A549 (cell line): ENCODE measurements at regions not wholly inside any gene's neighbourhood (a gene's known extent, or its start where the extent isn't known, plus 50 kb on each side); places are given as distances from the start of the nearest gene placed in this dataset.
A peak's percentile ranks its signal among the peaks of the same experiment; 100 is the strongest.

Experiments used
- ATAC-seq, 2 experiments: fragments of 200-7000 bp in 1 of 2; fragments of >200 bp in 1 of 2; cut with Nextera tagmentation in 1 of 2; cut with Tn5 transposase in 1 of 2; 3 replicates each; pipeline versions ENCODE4 v1.8.0 to v1.9.1; 2018 to 2020; ENCODE audit warnings: mild to moderate bottlenecking in 1 of 2, moderate library complexity in 1 of 2
- CTCF ChIA-PET: fragments of 300-600 bp; sonication (Branson Sonifier 250); formaldehyde crosslinking; extraction: SDS; loops from one replicate; lab custom pipeline; 2021; ENCODE audit warnings: antibody characterized with exemption, inconsistent platforms; lab: Yijun Ruan, JAX
- POLR2A ChIA-PET: fragments of 350-600 bp; formaldehyde crosslinking; extraction: SDS; loops from one replicate; lab custom pipeline; 2021; ENCODE audit warnings: antibody characterized with exemption, inconsistent platforms; lab: Yijun Ruan, JAX
- DNase-seq, 2 experiments: peaks; one replicate each; pipeline versions ENCODE4 v3.0.0 to v3.0.0-alpha.2; 2011 to 2016; ENCODE audit warnings: low read depth in 1 of 2, low spot score in 1 of 2
- FAIRE-seq: peaks from 2 replicates; lab custom pipeline; 2011; peaks lifted over from hg19 to GRCh38; lab: Jason Lieb, UNC
- H3K27ac ChIP-seq, 2 experiments: fragments of >200 bp; sonication (Bioruptor Twin); formaldehyde crosslinking; 3 replicates each; pipeline ENCODE4 v1.5.1; 2016 to 2017
- H3K4me1 ChIP-seq: fragments of >200 bp; sonication (Bioruptor Twin); formaldehyde crosslinking; 3 replicates; pipeline ENCODE4 v1.6.1; 2016
- H3K4me2 ChIP-seq: fragments of >200 bp; sonication (Bioruptor Twin); formaldehyde crosslinking; 3 replicates; pipeline ENCODE4 v1.6.1; 2016
- H3K4me3 ChIP-seq: fragments of >200 bp; sonication (Bioruptor Twin); formaldehyde crosslinking; 3 replicates; pipeline ENCODE4 v1.5.1; 2016
- H3K9me3 ChIP-seq: fragments of >200 bp; sonication (Bioruptor Twin); formaldehyde crosslinking; 3 replicates; pipeline ENCODE4 v1.6.1; 2016
- BCL3 ChIP-seq: fragments of >200 bp; sonication (Bioruptor Twin); formaldehyde crosslinking; IDR thresholded peaks from 3 replicates; pipeline ENCODE4 v1.6.1; 2016
- BHLHE40 ChIP-seq: IDR thresholded peaks from 2 replicates; pipeline ENCODE4 v1.6.1; 2012; ENCODE audit warnings: low read depth, low read length, inconsistent platforms
- CBX8 ChIP-seq: fragments of 200-600 bp; sonication (generic); IDR thresholded peaks from 2 replicates; pipeline ENCODE4 v1.6.1; 2016
- CHD4 ChIP-seq: fragments of 200-600 bp; sonication (generic); IDR thresholded peaks from 2 replicates; pipeline ENCODE4 v1.6.1; 2016; ENCODE audit warnings: antibody characterized with exemption, mild to moderate bottlenecking, borderline replicate concordance
- E2F6 ChIP-seq: IDR thresholded peaks from 2 replicates; pipeline ENCODE4 v1.6.1; 2012; ENCODE audit warnings: low read depth, borderline replicate concordance
- EHF ChIP-seq: fragments of 250-450 bp; sonication (Bioruptor Pico); IDR thresholded peaks from 2 replicates; pipeline ENCODE4 v1.5.0; 2020; ENCODE audit warnings: mild to moderate bottlenecking
- ELK1 ChIP-seq: fragments of 150-350 bp; IDR thresholded peaks from 2 replicates; pipeline ENCODE4 v1.6.1; 2014; ENCODE audit warnings: low read depth, mild to moderate bottlenecking, low read length
- FOSL2 ChIP-seq, 2 experiments: fragments of 450-650 bp in 1 of 2; fragments of >200 bp in 1 of 2; sonication (Bioruptor Twin) in 1 of 2; formaldehyde crosslinking; IDR thresholded peaks; 2 replicates each; pipeline versions ENCODE4 v1.5.0 to v1.6.1; 2016 to 2020; ENCODE audit warnings: mild to moderate bottlenecking in 1 of 2, moderate library complexity in 1 of 2
- HEYL ChIP-seq: fragments of 250-450 bp; sonication (Bioruptor Pico); IDR thresholded peaks from 2 replicates; pipeline ENCODE4 v1.8.0; 2021; ENCODE audit warnings: mild to moderate bottlenecking, moderate library complexity
- MAX ChIP-seq: IDR thresholded peaks from 2 replicates; pipeline ENCODE4 v1.6.1; 2012
- MYC ChIP-seq: IDR thresholded peaks from 2 replicates; pipeline ENCODE4 v1.6.1; 2012; ENCODE audit warnings: mild to moderate bottlenecking, inconsistent platforms, low read length, improper control_type of control experiment, borderline replicate concordance
- NFE2L2 ChIP-seq: fragments of 150-350 bp; conservative IDR thresholded peaks from 2 replicates; pipeline ENCODE4 v1.6.1; 2014; ENCODE audit warnings: low read length
- NPAS2 ChIP-seq: fragments of 250-450 bp; sonication (Bioruptor Pico); IDR thresholded peaks from 2 replicates; pipeline ENCODE4 v1.8.0; 2022; ENCODE audit warnings: mild to moderate bottlenecking, moderate library complexity, borderline replicate concordance
- NR3C1 ChIP-seq: fragments of >200 bp; sonication (Bioruptor Twin); formaldehyde crosslinking; IDR thresholded peaks from 3 replicates; pipeline ENCODE4 v1.6.1; 2017
- POLR2A ChIP-seq: IDR thresholded peaks from 2 replicates; pipeline ENCODE4 v1.6.1; 2012; ENCODE audit warnings: mild to moderate bottlenecking, low read length
- RAD21 ChIP-seq, 2 experiments: fragments of >200 bp in 1 of 2; sonication (Bioruptor Twin) in 1 of 2; formaldehyde crosslinking in 1 of 2; IDR thresholded peaks in 1 of 2; conservative IDR thresholded peaks in 1 of 2; 2 replicates in 1 of 2; 3 replicates in 1 of 2; pipeline ENCODE4 v1.6.1; 2012 to 2018; ENCODE audit warnings: inconsistent platforms in 1 of 2
- REST ChIP-seq: fragments of 200-600 bp; sonication (generic); IDR thresholded peaks from 2 replicates; pipeline ENCODE4 v1.6.1; 2016; ENCODE audit warnings: antibody characterized with exemption, mild to moderate bottlenecking, moderate library complexity
- RFX5 ChIP-seq: fragments of 450-650 bp; IDR thresholded peaks from 2 replicates; pipeline ENCODE4 v1.7.1; 2014; ENCODE audit warnings: antibody characterized with exemption, mild to moderate bottlenecking, moderate library complexity
- RNF2 ChIP-seq: fragments of 200-600 bp; sonication (generic); IDR thresholded peaks from 2 replicates; pipeline ENCODE4 v1.6.1; 2016; ENCODE audit warnings: low read depth, mild to moderate bottlenecking, antibody characterized with exemption, moderate library complexity, borderline replicate concordance
- TFCP2L1 ChIP-seq: fragments of 250-450 bp; sonication (Bioruptor Pico); IDR thresholded peaks from 2 replicates; pipeline ENCODE4 v1.5.0; 2021; ENCODE audit warnings: mild to moderate bottlenecking
- USF2 ChIP-seq: fragments of 450-650 bp; IDR thresholded peaks from 2 replicates; pipeline ENCODE4 v1.6.1; 2014; ENCODE audit warnings: antibody characterized with exemption
- ZC3H11A ChIP-seq: fragments of 450-650 bp; IDR thresholded peaks from 2 replicates; pipeline ENCODE4 v1.6.1; 2014; ENCODE audit warnings: antibody characterized with exemption, mild to moderate bottlenecking
- ZSCAN20 ChIP-seq: fragments of 250-450 bp; sonication (Bioruptor Pico); IDR thresholded peaks from 2 replicates; pipeline ENCODE4 v1.8.0; 2022; ENCODE audit warnings: mild to moderate bottlenecking, moderate library complexity
- WGBS: methylation state at CpG from one replicate; pipeline ENCODE4 v1.1.6; 2017; ENCODE audit errors: missing lambda C conversion rate; 5-methylcytosine and 5-hydroxymethylcytosine counted together

- Histone ChIP-seq H3K27ac (no peak overlapping the region), H3K4me3 (no peak overlapping the region), H3K9me3 (no peaks in the 10 kb centered on the region), H3K4me2 (no peak overlapping the region), H3K4me1 (no peaks in the 10 kb centered on the region)
- no peak for TF ChIP-seq RAD21 (conservative IDR thresholded peaks at IDR 0.05 in 1 of 2, IDR thresholded peaks at IDR 0.05 in 1 of 2)
- ATAC-seq, result no peak
- POLR2A ChIA-PET, result no interaction called here
- FAIRE-seq, result no peak
- 64% methylated on average over 4 of the region's 4 CpGs for WGBS
- no peak for DNase-seq
- CTCF ChIA-PET, result interaction anchor here (0.6 to 1.6 kb wide), 2 partner anchors 16 to 69 kb away, joined by 3 to 4 read pairs; no protein-coding TSS in a partner anchor
Observed at GRCh38 chr6:15077006-15077405, 168.9 kb upstream of the JARID2 start.

GRCh38 chr6:15077961-15078360 is 167.9 kb upstream of the JARID2 start:
- Histone ChIP-seq H3K27ac (no peak overlapping the region), H3K4me1 (no peaks in the 10 kb centered on the region), H3K9me3 (no peaks in the 10 kb centered on the region), H3K4me3 (no peak overlapping the region), H3K4me2 (no peak overlapping the region)
- ChIA-PET POLR2A (no interaction called here), CTCF (no interaction called here)
- WGBS, result 82% methylated on average over 5 of the region's 5 CpGs
- no peak for TF ChIP-seq CBX8
- no peak for TF ChIP-seq MAX
- TF ChIP-seq NPAS2, result no peak
- TF ChIP-seq POLR2A, result no peak
- no peak for TF ChIP-seq CHD4
- TF ChIP-seq USF2, result no peak
- no peak for TF ChIP-seq NR3C1
- TF ChIP-seq FOSL2 (IDR thresholded peaks at IDR 0.05), result no peak
- no peak for TF ChIP-seq FOSL2 (CRISPR knock-in tag; IDR thresholded peaks at IDR 0.05)
- no peak for TF ChIP-seq RFX5
- TF ChIP-seq E2F6, result no peak
- FAIRE-seq (no peak), DNase-seq (no peak), ATAC-seq (no peak)

- 73% methylated on average over 7 of the region's 7 CpGs for WGBS
- Histone ChIP-seq H3K4me2 (no peak overlapping the region), H3K9me3 (no peaks in the 10 kb centered on the region), H3K4me3 (no peak overlapping the region), H3K4me1 (no peaks in the 10 kb centered on the region), H3K27ac (peak overlapping the region in 1 of 2 experiments; percentile 40; a peak in 1 of 6 replicates)
- CTCF ChIA-PET, result no interaction called here
- FAIRE-seq (no peak), ATAC-seq (no peak), DNase-seq (no peak)
- no peak for TF ChIP-seq ZSCAN20 (CRISPR knock-in tag)
- no peak for TF ChIP-seq RNF2
- TF ChIP-seq EHF (CRISPR knock-in tag), result no peak
- TF ChIP-seq ZC3H11A, result no peak
- TF ChIP-seq REST, result no peak
- TF ChIP-seq BCL3, result no peak
- no peak for TF ChIP-seq HEYL (CRISPR knock-in tag)
- no peak for TF ChIP-seq TFCP2L1 (CRISPR knock-in tag)
- TF ChIP-seq ELK1, result no peak
- no peak for TF ChIP-seq BHLHE40
- TF ChIP-seq NFE2L2, result no peak
- no peak for TF ChIP-seq MYC
- POLR2A ChIA-PET, result interaction anchor here (0.6 kb wide), 1 partner anchor 59 kb away, joined by 5 read pairs; no protein-coding TSS in a partner anchor
Observed at GRCh38 chr6:15079288-15079817, 166.5 kb upstream of the JARID2 start.
